Caco-2 (cell line): ENCODE measurements at regions not wholly inside any gene's neighbourhood (a gene's known extent, or its start where the extent isn't known, plus 50 kb on each side); places are given as distances from the start of the nearest gene placed in this dataset.

ENCODE experiments used
- BruUV-seq: library from RNA; stranded (reverse); fragments of 400-500 nt; replicated peaks from 2 replicates; lab custom pipeline; 2021; lab: Mats Ljungman, UMichigan
- CTCF ChIA-PET: fragments of 300-600 bp; sonication (Branson Sonifier 250); formaldehyde crosslinking; loops from one replicate; lab custom pipeline; 2022; ENCODE audit warnings: antibody characterized with exemption; lab: Charles Lee
- POLR2A ChIA-PET: fragments of 300-600 bp; sonication (Branson Sonifier 250); formaldehyde crosslinking; loops from one replicate; lab custom pipeline; 2022; ENCODE audit warnings: antibody characterized with exemption; lab: Charles Lee
- DNase-seq, 2 experiments: peaks; one replicate each; pipeline versions ENCODE4 v3.0.0 to v3.0.0-alpha.2; 2020 to 2022
- H3K27me3 ChIP-seq: replicated peaks from 2 replicates; pipeline ENCODE4 v1.6.0; 2011; ENCODE audit warnings: low read length; ENCODE audit not compliant: control insufficient read depth, insufficient read depth
- H3K36me3 ChIP-seq: 2 replicates; pipeline ENCODE4 v1.5.1; 2011; ENCODE audit warnings: low read length; ENCODE audit not compliant: control insufficient read depth, insufficient read depth
- H3K4me1 ChIP-seq: fragments of 250-450 bp; sonication (Bioruptor Pico); 2 replicates; pipeline ENCODE4 v1.5.1; 2020; ENCODE audit warnings: mild to moderate bottlenecking
- H3K4me3 ChIP-seq: 2 replicates; pipeline ENCODE4 v1.5.1; 2011; ENCODE audit warnings: low read depth, mild to moderate bottlenecking, control low read depth, low read length
- H3K9me3 ChIP-seq: fragments of 250-450 bp; sonication (Bioruptor Pico); 2 replicates; pipeline ENCODE4 v1.5.1; 2020; ENCODE audit warnings: mild to moderate bottlenecking, moderate library complexity
- H3K27ac Mint-ChIP-seq: one replicate; pipeline ENCODE4 v1.8.0; 2022; ENCODE audit warnings: mixed read lengths; ENCODE audit not compliant: unreplicated experiment
- H3K27me3 Mint-ChIP-seq: one replicate; pipeline ENCODE4 v1.8.0; 2022; ENCODE audit warnings: mixed read lengths; ENCODE audit not compliant: insufficient read depth, unreplicated experiment
- H3K36me3 Mint-ChIP-seq: one replicate; pipeline ENCODE4 v1.8.0; 2022; ENCODE audit warnings: mild to moderate bottlenecking, mixed read lengths; ENCODE audit not compliant: insufficient read depth, unreplicated experiment
- H3K4me1 Mint-ChIP-seq: one replicate; pipeline ENCODE4 v1.8.0; 2022; ENCODE audit warnings: low read depth, mixed read lengths; ENCODE audit not compliant: unreplicated experiment
- H3K4me3 Mint-ChIP-seq: one replicate; pipeline ENCODE4 v1.8.0; 2022; ENCODE audit warnings: mild to moderate bottlenecking, moderate library complexity, mixed read lengths; ENCODE audit not compliant: unreplicated experiment
- H3K9me3 Mint-ChIP-seq: one replicate; pipeline ENCODE4 v1.8.0; 2022; ENCODE audit warnings: mixed read lengths; ENCODE audit not compliant: unreplicated experiment
- intact Hi-C: fragments of 100-400 bp; cut with micrococcal nuclease; formaldehyde crosslinking; loops from one replicate; pipeline ENCODE4 v1.10.0; 2022; ENCODE audit not compliant: unreplicated experiment
- TF ChIP-seq, protein P1 (sequence below), 2 experiments: fragments of 200-600 bp in 1 of 2; IDR thresholded peaks; 1 replicate in 1 of 2; 2 replicates in 1 of 2; pipeline versions ENCODE4 v1.5.1 to v1.8.0; 2011 to 2022; ENCODE audit warnings: antibody characterized with exemption in 1 of 2, control low read depth in 1 of 2, inconsistent platforms in 1 of 2, low read depth in 1 of 2, low read length in 1 of 2, mild to moderate bottlenecking in 1 of 2, moderate library complexity in 1 of 2; ENCODE audit not compliant: insufficient read depth in 1 of 2, severe bottlenecking in 1 of 2, unreplicated experiment in 1 of 2

DNA sequence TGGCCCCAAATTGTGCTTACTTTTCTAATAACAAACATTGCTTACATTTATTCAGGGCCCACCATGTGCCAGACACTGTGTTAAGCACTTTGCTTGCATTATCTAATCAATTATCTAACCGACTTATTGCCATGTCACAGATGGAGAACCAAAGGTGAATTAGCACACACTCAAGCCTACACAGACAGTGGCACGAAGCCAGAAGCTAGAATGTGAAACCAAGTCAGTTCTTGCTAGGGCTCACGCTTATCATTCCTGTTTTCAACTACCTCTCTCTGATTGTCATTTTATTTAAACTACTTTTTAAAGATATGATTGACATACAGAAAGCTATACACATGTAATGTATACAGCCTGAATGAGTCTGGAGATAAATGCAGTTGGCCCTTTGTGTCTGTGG, 215.7 kb upstream of the CFAP20DC start:
- no peaks in the 10 kb centered on the region for H3K27me3 ChIP-seq
- H3K27me3 Mint-ChIP-seq, result peaks cover 3% of the 10 kb centered on the region
- no peaks in the 10 kb centered on the region for H3K9me3 Mint-ChIP-seq
- H3K4me1 ChIP-seq, result no peaks in the 10 kb centered on the region
- TF ChIP-seq, protein P1, sequence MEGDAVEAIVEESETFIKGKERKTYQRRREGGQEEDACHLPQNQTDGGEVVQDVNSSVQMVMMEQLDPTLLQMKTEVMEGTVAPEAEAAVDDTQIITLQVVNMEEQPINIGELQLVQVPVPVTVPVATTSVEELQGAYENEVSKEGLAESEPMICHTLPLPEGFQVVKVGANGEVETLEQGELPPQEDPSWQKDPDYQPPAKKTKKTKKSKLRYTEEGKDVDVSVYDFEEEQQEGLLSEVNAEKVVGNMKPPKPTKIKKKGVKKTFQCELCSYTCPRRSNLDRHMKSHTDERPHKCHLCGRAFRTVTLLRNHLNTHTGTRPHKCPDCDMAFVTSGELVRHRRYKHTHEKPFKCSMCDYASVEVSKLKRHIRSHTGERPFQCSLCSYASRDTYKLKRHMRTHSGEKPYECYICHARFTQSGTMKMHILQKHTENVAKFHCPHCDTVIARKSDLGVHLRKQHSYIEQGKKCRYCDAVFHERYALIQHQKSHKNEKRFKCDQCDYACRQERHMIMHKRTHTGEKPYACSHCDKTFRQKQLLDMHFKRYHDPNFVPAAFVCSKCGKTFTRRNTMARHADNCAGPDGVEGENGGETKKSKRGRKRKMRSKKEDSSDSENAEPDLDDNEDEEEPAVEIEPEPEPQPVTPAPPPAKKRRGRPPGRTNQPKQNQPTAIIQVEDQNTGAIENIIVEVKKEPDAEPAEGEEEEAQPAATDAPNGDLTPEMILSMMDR (IDR thresholded peaks at IDR 0.05; ENCODE audit: insufficient read depth in 1 of 2, low read depth in 1 of 2, low read length in 1 of 2, severe bottlenecking in 1 of 2, unreplicated experiment in 1 of 2), result no peak
- no peaks in the 10 kb centered on the region for H3K9me3 ChIP-seq
- DNase-seq, result no peak
- H3K4me1 Mint-ChIP-seq, result no peaks in the 10 kb centered on the region
- H3K4me3 ChIP-seq, result no peak overlapping the region
- H3K4me3 Mint-ChIP-seq, result no peak overlapping the region
- POLR2A ChIA-PET, result no interaction called here
- BruUV-seq, result no TSS peak
- no peaks in the 10 kb centered on the region for H3K36me3 Mint-ChIP-seq
- intact Hi-C loops, result no loop called here
- no peaks in the 10 kb centered on the region for H3K36me3 ChIP-seq
- H3K27ac Mint-ChIP-seq, result no peak overlapping the region
- CTCF ChIA-PET, result no interaction called here

DNA sequence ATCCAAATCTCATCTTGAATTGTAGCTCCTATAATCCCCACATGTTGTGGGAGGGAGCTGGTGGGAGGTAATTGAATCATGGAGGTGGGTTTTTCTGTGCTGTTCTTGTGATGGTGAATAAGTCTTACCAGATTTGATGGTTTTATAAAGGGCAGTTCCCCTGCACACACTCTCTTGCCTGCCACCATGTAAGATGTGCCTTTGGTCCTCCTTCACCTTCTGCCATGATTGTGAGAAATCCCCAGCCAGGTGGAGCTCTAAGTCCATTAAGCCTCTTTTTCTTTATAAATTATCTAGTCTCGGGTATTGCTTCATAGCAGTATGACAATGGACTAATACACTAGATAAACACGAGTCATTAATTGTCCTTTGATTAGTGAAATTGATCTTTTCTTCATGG, 214.5 kb upstream of the CFAP20DC start:
- Histone ChIP-seq H3K9me3 (no peaks in the 10 kb centered on the region), H3K4me3 (no peak overlapping the region), H3K4me1 (no peaks in the 10 kb centered on the region), H3K27me3 (no peaks in the 10 kb centered on the region), H3K36me3 (no peaks in the 10 kb centered on the region)
- DNase-seq, result no peak
- no TSS peak for BruUV-seq
- TF ChIP-seq, protein P1 (IDR thresholded peaks at IDR 0.05; ENCODE audit: insufficient read depth in 1 of 2, low read depth in 1 of 2, low read length in 1 of 2, severe bottlenecking in 1 of 2, unreplicated experiment in 1 of 2), result no peak
- H3K27me3 Mint-ChIP-seq, result peaks cover 3% of the 10 kb centered on the region
- no peaks in the 10 kb centered on the region for H3K36me3 Mint-ChIP-seq
- CTCF ChIA-PET, result interaction anchor here (0.6 kb wide), 1 partner anchor 30 kb away, joined by 5 read pairs; no protein-coding TSS in a partner anchor
- no peak overlapping the region for H3K27ac Mint-ChIP-seq
- no peaks in the 10 kb centered on the region for H3K9me3 Mint-ChIP-seq
- H3K4me3 Mint-ChIP-seq, result no peak overlapping the region
- no peaks in the 10 kb centered on the region for H3K4me1 Mint-ChIP-seq
- POLR2A ChIA-PET, result no interaction called here
- intact Hi-C loops, result no loop called here

DNA sequence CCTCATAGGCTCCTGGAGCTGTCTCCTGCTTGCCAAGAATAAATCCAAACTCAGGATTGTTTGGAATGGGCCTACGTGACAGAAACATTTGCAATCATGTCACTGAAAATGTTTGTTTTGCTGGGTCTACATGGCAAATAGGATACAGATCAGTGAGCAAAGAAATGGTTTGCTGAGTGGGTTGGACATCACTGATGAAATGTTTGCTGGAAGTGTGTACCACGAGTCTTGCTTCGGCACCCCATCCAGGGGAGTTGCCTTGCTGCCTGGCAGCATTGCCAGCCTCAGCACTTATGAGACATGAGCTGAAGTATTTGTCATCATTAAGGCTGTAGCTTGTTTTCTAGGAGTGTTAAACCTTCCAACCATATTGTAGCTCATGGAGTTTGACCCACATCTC, 213.3 kb upstream of the CFAP20DC start:
- TF ChIP-seq, protein P1 (IDR thresholded peaks at IDR 0.05; ENCODE audit: insufficient read depth in 1 of 2, low read depth in 1 of 2, low read length in 1 of 2, severe bottlenecking in 1 of 2, unreplicated experiment in 1 of 2), result no peak
- Mint-ChIP-seq H3K4me3 (no peak overlapping the region), H3K27ac (no peak overlapping the region), H3K9me3 (no peaks in the 10 kb centered on the region), H3K4me1 (no peaks in the 10 kb centered on the region), H3K27me3 (peaks cover 3% of the 10 kb centered on the region), H3K36me3 (no peaks in the 10 kb centered on the region)
- no TSS peak for BruUV-seq
- no peaks in the 10 kb centered on the region for H3K4me1 ChIP-seq
- intact Hi-C loops, result no loop called here
- POLR2A ChIA-PET, result no interaction called here
- no peak overlapping the region for H3K4me3 ChIP-seq
- no peak for DNase-seq
- H3K36me3 ChIP-seq, result no peaks in the 10 kb centered on the region
- no peaks in the 10 kb centered on the region for H3K9me3 ChIP-seq
- H3K27me3 ChIP-seq, result no peaks in the 10 kb centered on the region
- CTCF ChIA-PET, result interaction anchor here (0.5 kb wide), 1 partner anchor 547 kb away, joined by 4 read pairs; no protein-coding TSS in a partner anchor
